Fibroblast of villous mesenchyme (primary cell): ENCODE measurements at regions not wholly inside any gene's neighbourhood (a gene's known extent, or its start where the extent isn't known, plus 50 kb on each side); places are given as distances from the start of the nearest gene placed in this dataset.
"Not testable (repeated sequence)": the region's sequence is repeated elsewhere in the genome, so short reads cannot be mapped to it uniquely, and the experiment has no call there.

Experiments
- DNase-seq: peaks from one replicate; pipeline ENCODE4 v3.0.0-alpha.2; 2010; ENCODE audit warnings: low read depth
- H3K4me3 ChIP-seq: 2 replicates; pipeline ENCODE4 v1.5.1; 2011; ENCODE audit warnings: low read depth, mild to moderate bottlenecking, low read length
- TF ChIP-seq, protein P1 (sequence below): IDR thresholded peaks from 2 replicates; pipeline ENCODE4 v1.5.1; 2012; ENCODE audit warnings: low read depth, mild to moderate bottlenecking, low read length; ENCODE audit not compliant: insufficient read depth

DNA sequence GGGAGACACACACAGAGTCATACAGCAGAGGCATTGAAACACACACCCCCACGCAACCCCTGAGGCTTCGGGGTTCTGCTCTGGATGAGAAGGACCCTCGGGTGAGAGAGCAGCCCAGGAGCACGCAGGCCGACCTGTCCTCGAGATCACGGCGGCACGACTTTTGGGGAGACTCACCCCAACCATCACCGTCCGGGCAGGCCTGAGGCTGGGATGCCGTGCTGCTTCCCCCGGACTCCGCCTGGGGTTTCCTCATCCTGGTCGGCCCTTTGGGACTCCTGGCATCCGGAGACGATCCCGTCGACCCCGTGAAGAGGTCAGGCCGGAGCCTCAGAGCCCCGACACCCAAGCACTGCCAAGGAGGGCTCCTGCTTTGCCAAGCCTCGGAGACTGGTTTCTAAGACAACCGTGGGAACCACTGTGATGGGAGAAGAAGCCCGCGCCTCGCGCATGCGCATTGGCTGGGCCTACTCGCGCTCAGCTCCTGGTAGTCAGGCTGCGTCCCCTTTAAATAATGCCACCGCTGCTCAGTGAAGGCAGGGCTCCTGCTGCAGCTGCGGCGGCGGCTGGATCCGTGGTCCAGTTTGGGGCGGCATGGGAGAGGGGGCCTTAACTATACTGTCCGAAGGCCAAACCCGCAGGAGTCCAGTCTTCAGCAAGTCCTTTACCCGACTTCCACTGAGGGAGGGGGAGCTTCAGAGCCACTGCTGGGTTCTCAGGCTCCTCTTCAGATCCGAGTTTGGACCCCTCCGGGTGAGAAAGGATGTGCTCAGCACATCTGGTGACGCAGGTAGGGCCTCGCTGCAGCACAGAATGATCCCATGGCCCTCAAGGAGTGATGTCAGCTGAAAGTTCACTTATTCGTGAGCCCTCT lies 171.4 kb upstream of the ZNF337 start:
- peak overlapping the region; percentile 49 for H3K4me3 ChIP-seq
- DNase-seq = peak; percentile 63
- TF ChIP-seq, protein P1, sequence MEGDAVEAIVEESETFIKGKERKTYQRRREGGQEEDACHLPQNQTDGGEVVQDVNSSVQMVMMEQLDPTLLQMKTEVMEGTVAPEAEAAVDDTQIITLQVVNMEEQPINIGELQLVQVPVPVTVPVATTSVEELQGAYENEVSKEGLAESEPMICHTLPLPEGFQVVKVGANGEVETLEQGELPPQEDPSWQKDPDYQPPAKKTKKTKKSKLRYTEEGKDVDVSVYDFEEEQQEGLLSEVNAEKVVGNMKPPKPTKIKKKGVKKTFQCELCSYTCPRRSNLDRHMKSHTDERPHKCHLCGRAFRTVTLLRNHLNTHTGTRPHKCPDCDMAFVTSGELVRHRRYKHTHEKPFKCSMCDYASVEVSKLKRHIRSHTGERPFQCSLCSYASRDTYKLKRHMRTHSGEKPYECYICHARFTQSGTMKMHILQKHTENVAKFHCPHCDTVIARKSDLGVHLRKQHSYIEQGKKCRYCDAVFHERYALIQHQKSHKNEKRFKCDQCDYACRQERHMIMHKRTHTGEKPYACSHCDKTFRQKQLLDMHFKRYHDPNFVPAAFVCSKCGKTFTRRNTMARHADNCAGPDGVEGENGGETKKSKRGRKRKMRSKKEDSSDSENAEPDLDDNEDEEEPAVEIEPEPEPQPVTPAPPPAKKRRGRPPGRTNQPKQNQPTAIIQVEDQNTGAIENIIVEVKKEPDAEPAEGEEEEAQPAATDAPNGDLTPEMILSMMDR = no peak

DNA sequence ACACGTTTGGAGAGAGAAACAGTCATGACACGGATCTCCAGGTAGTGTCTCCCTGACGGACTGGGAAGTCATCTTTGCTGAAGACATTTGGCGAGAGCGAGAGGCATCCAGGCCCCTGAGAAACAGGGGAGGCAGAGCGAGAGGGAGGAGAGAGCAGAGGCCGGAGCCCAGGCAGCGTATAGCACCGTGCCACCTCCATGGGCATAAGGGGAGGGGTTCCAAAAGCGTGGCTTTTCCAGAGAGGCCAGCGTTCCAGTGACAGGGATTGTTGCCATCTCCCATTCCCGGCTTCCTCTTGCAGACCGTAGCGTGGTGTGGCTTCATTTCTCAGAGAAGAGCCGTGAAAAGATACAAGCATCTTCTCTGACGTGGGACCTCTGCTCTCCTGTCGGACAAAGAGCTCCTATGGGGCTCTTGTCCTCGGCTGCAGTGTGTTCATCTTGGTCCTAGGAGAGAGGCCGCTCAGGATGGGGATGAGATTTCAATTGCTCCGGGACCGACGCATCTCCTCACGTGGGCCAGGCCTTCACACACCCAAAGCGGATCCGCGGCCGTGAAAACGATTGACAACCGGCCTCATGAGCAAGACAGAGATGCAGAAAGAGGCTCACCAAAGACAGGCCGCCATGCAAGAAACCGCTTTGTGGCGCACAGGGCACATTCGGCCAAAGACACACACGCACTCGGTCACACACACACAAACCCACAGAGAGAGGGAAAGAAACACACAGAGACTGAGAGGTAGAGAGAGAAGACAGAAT lies 170.5 kb upstream of the ZNF337 start:
- H3K4me3 ChIP-seq, DNase-seq: not testable (repeated sequence)

DNA sequence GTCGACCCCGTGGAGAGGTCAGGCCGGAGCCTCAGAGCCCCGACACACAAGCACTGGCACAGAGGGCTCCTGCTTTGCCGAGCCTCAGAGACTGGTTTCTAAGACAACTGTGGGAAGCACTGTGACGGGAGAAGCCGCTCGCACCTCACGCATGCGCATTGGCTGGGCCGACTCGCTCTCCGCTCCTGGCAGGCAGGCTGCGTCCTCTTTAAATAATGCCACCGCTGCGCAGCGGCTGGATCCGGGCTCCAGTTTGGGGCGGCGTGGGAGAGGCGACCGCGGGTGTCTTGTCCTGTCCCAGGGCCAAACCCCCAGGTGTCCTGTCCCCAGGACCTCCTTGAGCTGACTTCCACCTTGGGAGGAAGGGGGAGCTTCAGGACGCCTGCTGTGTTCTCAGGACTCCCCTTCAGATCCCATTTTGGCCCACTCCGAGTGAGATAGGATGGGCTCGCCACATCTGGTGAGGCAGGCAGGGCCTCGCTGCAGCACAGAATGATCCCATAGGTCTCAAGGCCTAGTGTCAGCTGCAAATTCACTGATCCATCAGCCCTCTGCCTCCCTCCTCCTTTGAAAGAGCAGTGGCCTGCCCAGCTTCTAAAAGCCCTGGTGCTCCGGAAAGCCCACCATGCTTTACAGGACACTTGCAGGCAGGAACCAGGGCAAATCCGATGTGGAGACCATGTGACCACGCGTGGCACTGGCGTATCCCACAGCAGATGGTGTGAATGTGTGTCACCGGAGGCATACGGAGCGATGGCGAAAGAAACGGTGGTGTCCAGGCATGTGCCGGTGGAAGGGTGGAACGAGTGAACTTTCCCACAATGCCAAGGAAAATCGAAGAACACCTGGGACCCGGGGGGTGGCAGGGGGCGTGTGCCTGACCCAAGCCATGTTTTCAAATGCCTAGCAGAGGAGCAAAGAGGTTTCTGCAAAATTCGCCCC lies 169.3 kb upstream of the ZNF337 start:
- TF ChIP-seq, protein P1 = no peak
- peak overlapping the region; percentile 44 for H3K4me3 ChIP-seq
- DNase-seq = peak; percentile 68

DNA sequence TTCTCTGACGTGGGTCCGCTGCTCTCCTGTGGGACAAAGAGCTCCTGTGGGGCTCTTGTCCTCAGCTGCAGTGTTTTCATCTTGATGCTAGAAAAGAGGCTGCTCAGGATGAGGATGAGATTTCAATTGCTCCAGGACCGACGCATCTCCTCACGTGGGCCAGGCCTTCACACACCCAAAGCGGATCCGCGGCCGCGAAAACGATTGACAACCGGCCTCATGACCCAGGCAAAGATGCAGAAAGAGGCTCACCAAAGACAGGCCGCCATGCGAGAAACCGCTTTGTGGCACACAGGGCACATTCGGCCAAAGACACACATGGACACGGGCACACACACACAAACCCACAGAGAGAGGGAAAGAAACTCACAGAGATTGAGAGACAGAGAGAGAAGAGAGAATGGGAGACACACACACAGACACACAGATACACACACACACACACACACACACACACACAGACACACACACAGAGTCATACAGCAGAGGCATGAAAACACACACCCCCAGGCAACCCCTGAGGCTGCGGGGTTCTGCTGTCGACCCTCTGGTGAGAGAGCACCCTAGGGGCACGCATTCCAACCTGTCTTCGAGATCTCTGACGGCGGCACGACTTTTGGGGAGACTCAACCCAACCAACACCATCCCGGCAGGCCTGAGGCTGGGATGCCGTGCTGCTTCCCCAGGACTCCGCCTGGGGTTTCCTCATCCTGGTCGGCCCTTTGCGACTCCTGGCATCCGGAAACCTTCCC lies 168.5 kb upstream of the ZNF337 start:
- peak overlapping the region; percentile 44 for H3K4me3 ChIP-seq
- DNase-seq = not testable (repeated sequence)

DNA sequence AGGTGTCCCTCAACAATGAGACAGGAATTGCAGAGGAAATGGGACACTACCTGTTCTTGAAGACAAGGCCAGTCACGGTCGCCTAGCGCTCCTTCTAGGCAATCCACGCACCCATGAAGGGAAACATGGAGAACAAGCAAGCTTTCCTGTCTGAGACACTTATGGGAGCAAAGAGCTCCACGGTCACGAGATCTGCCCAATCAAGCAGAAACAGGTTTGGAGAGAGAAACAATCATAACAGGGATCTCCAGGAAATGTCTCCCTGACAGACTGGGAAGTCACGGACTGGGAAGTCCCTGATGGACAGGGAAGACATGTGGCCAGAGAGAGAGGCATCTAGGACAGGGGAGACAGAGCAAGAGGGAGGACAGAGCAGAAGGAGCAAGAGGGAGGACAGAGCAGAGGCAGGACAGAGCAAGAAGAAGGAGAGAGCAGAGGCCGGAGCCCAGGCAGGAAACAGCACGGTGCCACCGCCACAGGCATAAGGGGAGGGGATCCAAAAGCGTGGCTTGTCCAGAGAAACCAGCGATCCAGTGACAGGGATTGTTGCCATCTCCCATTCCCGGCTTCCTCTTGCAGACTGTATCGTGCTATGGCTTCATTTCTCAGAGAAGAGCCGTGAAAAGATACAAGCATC lies 167.8 kb upstream of the ZNF337 start:
- TF ChIP-seq, protein P1 = no peak
- H3K4me3 ChIP-seq = no peak overlapping the region
- DNase-seq = no peak

DNA sequence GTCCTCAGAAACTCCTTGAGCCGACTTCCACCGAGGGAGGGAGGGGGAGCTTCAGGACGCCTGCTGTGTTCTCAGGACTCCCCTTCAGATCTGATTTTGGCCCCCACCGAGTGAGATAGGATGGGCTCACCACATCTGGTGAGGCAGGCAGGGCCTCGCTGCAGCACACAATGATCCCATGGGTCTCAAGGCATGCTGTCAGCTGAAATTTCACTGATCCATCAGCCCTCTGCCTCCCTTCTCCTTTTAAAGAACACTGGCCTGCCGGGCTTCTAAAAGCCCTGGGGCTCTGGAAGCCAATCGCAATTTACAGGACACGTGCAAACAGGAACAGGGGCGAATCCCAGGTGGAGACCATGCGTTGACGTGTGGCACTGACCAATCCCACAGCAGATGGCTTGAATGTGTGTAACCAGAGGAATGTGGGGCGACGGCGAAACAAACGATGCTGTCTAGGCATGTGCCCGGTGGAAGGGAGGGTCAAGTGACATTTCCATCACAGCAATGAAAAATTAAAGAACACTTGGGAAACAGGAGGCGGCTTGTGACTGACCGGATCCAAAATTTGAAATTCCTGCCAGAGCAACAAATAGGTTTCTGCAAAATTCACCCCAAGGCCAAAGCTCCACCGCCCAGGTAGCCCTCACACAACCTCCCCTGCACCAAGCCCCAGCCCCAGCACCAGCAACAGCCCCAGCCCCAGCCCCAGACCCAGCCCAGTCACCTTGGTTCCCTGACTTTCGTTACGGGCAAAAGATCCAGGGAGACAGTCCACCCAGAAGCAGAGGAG lies 167.1 kb upstream of the ZNF337 start:
- TF ChIP-seq, protein P1 = no peak
- peak; percentile 4 for DNase-seq

More for the DNA sequence above, 167.1 kb upstream of the ZNF337 start:
- peak overlapping the region; percentile 50 for H3K4me3 ChIP-seq
